Neuronal stem cell (in vitro differentiated cells): ENCODE measurements at regions not wholly inside any gene's neighbourhood (a gene's known extent, or its start where the extent isn't known, plus 50 kb on each side); places are given as distances from the start of the nearest gene placed in this dataset.

ENCODE experiments used
- DNase-seq: peaks from one replicate; pipeline ENCODE4 v3.0.0-alpha.2; 2013; ENCODE audit warnings: low spot score
- H2AFZ ChIP-seq: one replicate; pipeline ENCODE4 v1.6.1; 2013; ENCODE audit warnings: mild to moderate bottlenecking, low read length, inconsistent platforms
- H2AK5ac ChIP-seq: 2 replicates; pipeline ENCODE4 v1.6.1; 2013; ENCODE audit warnings: low read depth, mild to moderate bottlenecking, inconsistent platforms, low read length, moderate library complexity, mixed read lengths
- H2BK120ac ChIP-seq: 2 replicates; pipeline ENCODE4 v1.6.1; 2013; ENCODE audit warnings: low read depth, mild to moderate bottlenecking, inconsistent platforms, low read length, moderate library complexity, mixed read lengths
- H2BK12ac ChIP-seq: one replicate; pipeline ENCODE4 v1.6.1; 2013; ENCODE audit warnings: low read length, inconsistent platforms
- H2BK15ac ChIP-seq: 2 replicates; pipeline ENCODE4 v1.6.1; 2013; ENCODE audit warnings: mild to moderate bottlenecking, low read length, inconsistent platforms, mixed read lengths
- H2BK5ac ChIP-seq: one replicate; pipeline ENCODE4 v1.6.1; 2013; ENCODE audit warnings: inconsistent platforms, mild to moderate bottlenecking, low read length, moderate library complexity
- H3K14ac ChIP-seq: one replicate; pipeline ENCODE4 v1.6.1; 2013; ENCODE audit warnings: low read length, inconsistent platforms
- H3K18ac ChIP-seq: 2 replicates; pipeline ENCODE4 v1.6.1; 2013; ENCODE audit warnings: low read length, inconsistent platforms
- H3K23ac ChIP-seq: 2 replicates; pipeline ENCODE4 v1.6.1; 2013; ENCODE audit warnings: low read depth, mild to moderate bottlenecking, mixed read lengths, low read length, inconsistent platforms; ENCODE audit not compliant: poor library complexity
- H3K27ac ChIP-seq: replicated peaks from 3 replicates; pipeline ENCODE4 v1.5.1; 2013; ENCODE audit warnings: low read length, inconsistent platforms
- H3K27me3 ChIP-seq, 3 experiments: 2 replicates each; pipeline ENCODE4 v1.6.1; 2013; ENCODE audit warnings: low read length in 3 of 3, mild to moderate bottlenecking in 2 of 3, inconsistent platforms in 1 of 3, low read depth in 1 of 3, mixed read lengths in 1 of 3, moderate library complexity in 1 of 3; ENCODE audit not compliant: control insufficient read depth in 3 of 3, insufficient read depth in 3 of 3
- H3K36me3 ChIP-seq, 2 donors: replicated peaks in 1 of 2; 2 replicates each; pipeline ENCODE4 v1.6.1; 2013; ENCODE audit warnings: low read length in 2 of 2; ENCODE audit not compliant: control insufficient read depth in 2 of 2, insufficient read depth in 2 of 2
- H3K4ac ChIP-seq: 2 replicates; pipeline ENCODE4 v1.6.1; 2013; ENCODE audit warnings: inconsistent platforms, mild to moderate bottlenecking, low read length, moderate library complexity
- H3K4me1 ChIP-seq, 2 donors: 1 replicate in 1 of 2; 2 replicates in 1 of 2; pipeline ENCODE4 v1.6.1; 2013; ENCODE audit warnings: low read length in 2 of 2, low read depth in 1 of 2; ENCODE audit not compliant: control insufficient read depth in 2 of 2, insufficient read depth in 1 of 2
- H3K4me2 ChIP-seq: one replicate; pipeline ENCODE4 v1.6.1; 2013; ENCODE audit warnings: mild to moderate bottlenecking, low read length, inconsistent platforms; ENCODE audit not compliant: insufficient read depth, poor library complexity, severe bottlenecking
- H3K4me3 ChIP-seq, 2 donors: 2 replicates each; pipeline ENCODE4 v1.5.1; 2013; ENCODE audit warnings: low read length in 2 of 2, mild to moderate bottlenecking in 2 of 2, inconsistent platforms in 1 of 2, moderate library complexity in 1 of 2
- H3K79me1 ChIP-seq: one replicate; pipeline ENCODE4 v1.6.1; 2013; ENCODE audit warnings: low read depth, mild to moderate bottlenecking, inconsistent platforms, low read length, moderate library complexity
- H3K9ac ChIP-seq: one replicate; pipeline ENCODE4 v1.6.1; 2013; ENCODE audit warnings: mild to moderate bottlenecking, low read depth, low read length, inconsistent platforms; ENCODE audit not compliant: poor library complexity
- H3K9me3 ChIP-seq, 2 donors: replicated peaks in 1 of 2; 2 replicates each; pipeline versions ENCODE3 to v1.6.1; 2013; ENCODE audit warnings: low read length in 2 of 2, mild to moderate bottlenecking in 2 of 2, inconsistent platforms in 1 of 2, low read depth in 1 of 2, mixed read lengths in 1 of 2, moderate library complexity in 1 of 2; ENCODE audit not compliant: control insufficient read depth in 2 of 2, insufficient read depth in 1 of 2
- H4K8ac ChIP-seq: one replicate; pipeline ENCODE4 v1.6.1; 2013; ENCODE audit warnings: low read depth, mild to moderate bottlenecking, inconsistent platforms, low read length, moderate library complexity
- H4K91ac ChIP-seq: one replicate; pipeline ENCODE4 v1.6.1; 2013; ENCODE audit warnings: low read length, low read depth, mild to moderate bottlenecking, inconsistent platforms; ENCODE audit not compliant: poor library complexity
- WGBS, 2 donors: extraction: QIAGEN DNeasy Blood & Tissue Kit; methylation state at CpG; one replicate each; pipeline ENCODE4 v1.1.7; 2013; ENCODE audit warnings: missing lambda C conversion rate in 2 of 2, mixed read lengths in 1 of 2; ENCODE audit not compliant: insufficient read length in 2 of 2, insufficient replicate concordance in 1 of 2; ENCODE audit errors: extremely low coverage in 2 of 2; 5-methylcytosine and 5-hydroxymethylcytosine counted together

DNA sequence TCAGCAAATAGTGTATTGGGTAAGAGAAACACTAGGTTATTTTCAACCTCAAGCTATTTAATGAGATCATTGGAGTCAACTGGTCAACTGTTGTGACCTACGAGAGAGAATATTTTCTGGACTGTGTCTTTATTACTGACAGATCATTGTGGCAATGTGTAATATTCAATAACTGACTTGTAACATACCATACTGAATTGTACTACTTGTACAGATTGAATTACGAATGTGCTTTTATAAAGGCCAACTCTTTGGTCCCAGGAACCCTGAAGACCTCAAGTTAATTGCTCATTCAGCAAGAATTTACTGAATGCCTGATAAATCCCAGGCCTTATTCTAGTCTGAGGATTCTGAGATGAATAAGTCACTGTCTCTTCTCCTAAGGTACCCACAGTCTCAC, 56.1 kb upstream of the CAMK1G start:
- no peak overlapping the region for H2BK120ac ChIP-seq
- H2BK12ac ChIP-seq, result no peak overlapping the region
- H3K27me3 ChIP-seq, result no peaks in the 10 kb centered on the region
- no peaks in the 10 kb centered on the region for H3K9me3 ChIP-seq
- no peak overlapping the region for H3K18ac ChIP-seq
- no peak overlapping the region for H2AK5ac ChIP-seq
- no peak overlapping the region for H4K8ac ChIP-seq
- H2AFZ ChIP-seq, result no peak overlapping the region
- H3K23ac ChIP-seq, result no peak overlapping the region
- no peak overlapping the region for H4K91ac ChIP-seq
- no peak overlapping the region for H3K4me3 ChIP-seq
- no peak overlapping the region for H3K4ac ChIP-seq
- no peaks in the 10 kb centered on the region for H3K79me1 ChIP-seq
- no peak for DNase-seq
- H3K4me2 ChIP-seq, result no peak overlapping the region
- WGBS, 2 donors, result no CpG with 5 or more reads among the region's 2 CpGs
- H3K4me1 ChIP-seq, result peaks cover 0 to 11% of the 10 kb centered on the region in 2 donors
- H3K27ac ChIP-seq, result no peak overlapping the region
- H3K36me3 ChIP-seq, result no peaks in the 10 kb centered on the region
- no peak overlapping the region for H2BK15ac ChIP-seq
- no peak overlapping the region for H3K9ac ChIP-seq
- H2BK5ac ChIP-seq, result no peak overlapping the region
- no peak overlapping the region for H3K14ac ChIP-seq

- Histone ChIP-seq H3K23ac (no peak overlapping the region), H4K8ac (no peak overlapping the region), H3K9ac (no peak overlapping the region), H2AFZ (no peak overlapping the region), H3K9me3 (no peaks in the 10 kb centered on the region), H3K4me2 (no peak overlapping the region), H2BK5ac (no peak overlapping the region), H3K18ac (peak overlapping the region; percentile 73), H3K4me3 (no peak overlapping the region), H3K4ac (no peak overlapping the region), H3K14ac (no peak overlapping the region), H3K79me1 (no peaks in the 10 kb centered on the region), H3K27ac (no peak overlapping the region), H3K36me3 (no peaks in the 10 kb centered on the region), H2BK12ac (peak overlapping the region; percentile 14), H3K4me1 (peaks cover 0 to 11% of the 10 kb centered on the region in 2 donors), H4K91ac (no peak overlapping the region), H3K27me3 (no peaks in the 10 kb centered on the region), H2AK5ac (no peak overlapping the region), H2BK120ac (no peak overlapping the region), H2BK15ac (no peak overlapping the region)
- no CpG with 5 or more reads among the region's 9 CpGs for WGBS, 2 donors
- DNase-seq, result no peak
These were observed 55.4 kb upstream of the CAMK1G start for GRCh38 chr1:209527993-209528717.

DNA sequence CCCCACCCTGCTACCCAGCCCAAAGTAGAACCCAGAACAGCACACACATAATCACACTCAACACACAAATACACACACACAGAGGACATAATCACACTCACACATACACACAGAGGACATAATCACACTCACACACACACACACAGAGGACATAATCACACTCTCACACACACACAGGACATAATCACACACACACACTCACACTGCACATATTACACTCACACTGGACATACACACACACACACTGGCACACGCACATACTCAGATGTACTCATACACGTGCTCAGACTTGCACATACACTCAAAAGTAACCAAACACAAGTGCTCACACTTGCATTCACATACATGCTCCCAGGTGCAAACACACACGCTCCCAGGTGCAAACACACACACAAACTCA, 54.3 kb upstream of the CAMK1G start:
- Histone ChIP-seq H3K9ac (no peak overlapping the region), H2BK120ac (no peak overlapping the region), H2BK15ac (no peak overlapping the region), H4K8ac (no peak overlapping the region), H3K79me1 (no peaks in the 10 kb centered on the region), H3K4ac (no peak overlapping the region), H2BK12ac (no peak overlapping the region), H3K27ac (no peak overlapping the region), H3K14ac (no peak overlapping the region), H3K9me3 (no peaks in the 10 kb centered on the region), H3K18ac (no peak overlapping the region), H3K4me2 (no peak overlapping the region), H3K27me3 (no peaks in the 10 kb centered on the region), H2BK5ac (no peak overlapping the region), H3K36me3 (no peaks in the 10 kb centered on the region), H2AFZ (no peak overlapping the region), H4K91ac (no peak overlapping the region), H3K4me1 (peaks cover 0 to 9% of the 10 kb centered on the region in 2 donors), H3K4me3 (peak overlapping the region in 1 of 2 donors; percentile 43), H3K23ac (no peak overlapping the region), H2AK5ac (no peak overlapping the region)
- WGBS, 2 donors, result no CpG with 5 or more reads among the region's 3 CpGs
- DNase-seq, result no peak

- H2BK5ac ChIP-seq, result no peak overlapping the region
- H3K18ac ChIP-seq, result no peak overlapping the region
- H4K8ac ChIP-seq, result no peak overlapping the region
- H2BK15ac ChIP-seq, result no peak overlapping the region
- no peak overlapping the region for H2BK120ac ChIP-seq
- H3K9me3 ChIP-seq, result no peaks in the 10 kb centered on the region
- H4K91ac ChIP-seq, result no peak overlapping the region
- H2BK12ac ChIP-seq, result no peak overlapping the region
- H3K4ac ChIP-seq, result no peak overlapping the region
- no peak overlapping the region for H3K23ac ChIP-seq
- no CpG with 5 or more reads among the region's 4 CpGs for WGBS, 2 donors
- H2AK5ac ChIP-seq, result no peak overlapping the region
- H3K36me3 ChIP-seq, result no peaks in the 10 kb centered on the region
- H3K27ac ChIP-seq, result no peak overlapping the region
- no peaks in the 10 kb centered on the region for H3K27me3 ChIP-seq
- no peaks in the 10 kb centered on the region for H3K79me1 ChIP-seq
- H2AFZ ChIP-seq, result no peak overlapping the region
- peaks cover 0 to 9% of the 10 kb centered on the region in 2 donors for H3K4me1 ChIP-seq
- H3K14ac ChIP-seq, result no peak overlapping the region
- no peak overlapping the region for H3K4me2 ChIP-seq
- DNase-seq, result no peak
- no peak overlapping the region for H3K4me3 ChIP-seq
- no peak overlapping the region for H3K9ac ChIP-seq
These were observed 52.5 kb upstream of the CAMK1G start for GRCh38 chr1:209531006-209531405.
